ENCODE measurements at regions not wholly inside any gene's neighbourhood (a gene's known extent, or its start where the extent isn't known, plus 50 kb on each side); places are given as distances from the start of the nearest gene placed in this dataset.

DNA sequence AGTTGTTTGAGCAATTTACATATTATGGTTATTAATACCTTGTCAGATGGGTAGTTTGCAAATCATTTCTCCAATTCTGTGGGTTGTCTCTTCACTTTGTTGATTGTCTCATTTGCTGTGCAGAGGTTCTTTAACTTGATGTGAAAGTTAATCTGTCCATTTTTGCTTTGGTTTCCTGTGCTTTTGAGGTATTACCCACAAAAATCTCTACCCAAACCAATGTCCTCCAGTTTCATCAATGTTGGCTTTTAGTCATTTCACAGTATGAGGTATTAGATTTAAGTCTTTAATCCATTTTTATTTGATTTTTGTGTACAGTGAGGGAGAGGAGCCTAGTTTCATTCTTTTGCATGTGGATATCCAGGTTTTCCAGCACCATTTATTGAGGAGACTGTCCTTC lies 82.4 kb downstream of the MRPS30 start:
- Histone ChIP-seq H3K4me1 (no peaks in the 10 kb centered on the region), H3K9me3 (no peaks in the 10 kb centered on the region), H3K27me3 (no peaks in the 10 kb centered on the region), H3K36me3 (ENCODE audit: low read depth, missing control alignments) (no peaks in the 10 kb centered on the region), H3K4me3 (no peak overlapping the region), H3K27ac (no peak overlapping the region)
- no peak for DNase-seq
- intact Hi-C loops (cut with DNase I; ENCODE audit: low total_unique reads), result no loop called here
- TF ChIP-seq, protein P1, sequence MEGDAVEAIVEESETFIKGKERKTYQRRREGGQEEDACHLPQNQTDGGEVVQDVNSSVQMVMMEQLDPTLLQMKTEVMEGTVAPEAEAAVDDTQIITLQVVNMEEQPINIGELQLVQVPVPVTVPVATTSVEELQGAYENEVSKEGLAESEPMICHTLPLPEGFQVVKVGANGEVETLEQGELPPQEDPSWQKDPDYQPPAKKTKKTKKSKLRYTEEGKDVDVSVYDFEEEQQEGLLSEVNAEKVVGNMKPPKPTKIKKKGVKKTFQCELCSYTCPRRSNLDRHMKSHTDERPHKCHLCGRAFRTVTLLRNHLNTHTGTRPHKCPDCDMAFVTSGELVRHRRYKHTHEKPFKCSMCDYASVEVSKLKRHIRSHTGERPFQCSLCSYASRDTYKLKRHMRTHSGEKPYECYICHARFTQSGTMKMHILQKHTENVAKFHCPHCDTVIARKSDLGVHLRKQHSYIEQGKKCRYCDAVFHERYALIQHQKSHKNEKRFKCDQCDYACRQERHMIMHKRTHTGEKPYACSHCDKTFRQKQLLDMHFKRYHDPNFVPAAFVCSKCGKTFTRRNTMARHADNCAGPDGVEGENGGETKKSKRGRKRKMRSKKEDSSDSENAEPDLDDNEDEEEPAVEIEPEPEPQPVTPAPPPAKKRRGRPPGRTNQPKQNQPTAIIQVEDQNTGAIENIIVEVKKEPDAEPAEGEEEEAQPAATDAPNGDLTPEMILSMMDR (IDR thresholded peaks at IDR 0.05), result no peak
- TF ChIP-seq POLR2A (IDR thresholded peaks at IDR 0.05), result no peak

DNA sequence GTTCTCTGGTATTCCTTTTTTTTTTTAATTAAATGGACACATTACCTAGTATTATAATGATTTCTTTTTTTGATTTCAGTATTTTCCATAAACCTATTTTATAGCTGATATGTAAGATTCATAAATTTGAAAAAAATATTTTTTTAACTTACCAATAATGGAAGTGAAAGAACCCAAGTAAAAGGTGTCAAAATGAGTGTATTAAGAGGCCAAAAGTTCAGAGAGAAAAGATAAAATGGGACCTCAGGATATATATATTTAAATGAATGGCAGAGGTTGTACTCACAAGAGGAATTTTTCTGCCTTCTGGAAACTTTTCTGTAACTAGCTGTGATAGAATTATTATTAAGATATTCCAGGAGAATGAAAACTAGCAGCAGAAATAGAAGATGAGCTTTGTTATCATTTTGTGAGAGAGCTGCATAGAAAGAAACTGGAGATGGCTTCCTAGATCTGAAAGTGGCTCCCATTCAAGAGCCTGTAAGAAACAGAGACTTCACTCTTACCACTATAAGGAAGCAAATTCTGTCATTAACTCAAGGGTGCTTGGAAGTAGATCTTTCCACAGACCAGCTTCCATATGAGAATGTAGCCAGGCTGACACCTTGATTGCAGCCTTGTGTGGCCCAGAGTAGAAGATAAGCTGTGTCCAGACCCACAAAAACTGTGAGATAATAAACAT lies 91.7 kb downstream of the MRPS30 start:
- DNase-seq, result no peak
- Histone ChIP-seq H3K9me3 (no peaks in the 10 kb centered on the region), H3K36me3 (ENCODE audit: low read depth, missing control alignments) (no peaks in the 10 kb centered on the region), H3K4me1 (no peaks in the 10 kb centered on the region), H3K27me3 (no peaks in the 10 kb centered on the region), H3K4me3 (no peak overlapping the region), H3K27ac (no peak overlapping the region)
- TF ChIP-seq, protein P1 (IDR thresholded peaks at IDR 0.05), result no peak
- TF ChIP-seq POLR2A (IDR thresholded peaks at IDR 0.05), result no peak
- intact Hi-C loops (cut with DNase I; ENCODE audit: low total_unique reads), result no loop called here

DNA sequence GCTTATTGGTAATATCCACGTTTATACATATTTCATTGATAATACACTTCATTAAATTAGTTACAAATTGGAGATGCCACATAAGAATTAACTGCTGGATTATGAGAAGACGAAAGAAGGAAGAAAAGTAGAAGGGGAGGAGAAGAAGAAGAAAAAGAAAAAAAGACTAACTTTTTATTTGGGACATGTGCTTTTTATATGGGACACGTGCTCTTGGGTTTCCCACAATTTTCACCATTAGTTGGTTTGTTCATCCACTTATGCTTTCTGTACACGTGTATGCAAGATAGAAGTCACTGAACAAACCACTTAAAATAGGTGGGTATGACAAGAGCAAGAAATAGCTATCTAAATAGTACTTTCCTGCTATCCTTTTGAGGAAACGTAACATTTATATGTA lies 98.6 kb downstream of the MRPS30 start:
- no peak for DNase-seq
- no peaks in the 10 kb centered on the region for H3K27me3 ChIP-seq
- no peaks in the 10 kb centered on the region for H3K36me3 ChIP-seq (ENCODE audit: low read depth, missing control alignments)
- no peaks in the 10 kb centered on the region for H3K4me1 ChIP-seq
- 60 to 74% methylated on average over 5 of the region's 5 CpGs for WGBS, 2 donors
- H3K27ac ChIP-seq, result no peak overlapping the region
- intact Hi-C loops (cut with DNase I; ENCODE audit: low total_unique reads), result no loop called here
- TF ChIP-seq, protein P1 (IDR thresholded peaks at IDR 0.05), result no peak
- TF ChIP-seq POLR2A (IDR thresholded peaks at IDR 0.05), result no peak
- H3K9me3 ChIP-seq, result no peaks in the 10 kb centered on the region
- H3K4me3 ChIP-seq, result no peak overlapping the region

DNA sequence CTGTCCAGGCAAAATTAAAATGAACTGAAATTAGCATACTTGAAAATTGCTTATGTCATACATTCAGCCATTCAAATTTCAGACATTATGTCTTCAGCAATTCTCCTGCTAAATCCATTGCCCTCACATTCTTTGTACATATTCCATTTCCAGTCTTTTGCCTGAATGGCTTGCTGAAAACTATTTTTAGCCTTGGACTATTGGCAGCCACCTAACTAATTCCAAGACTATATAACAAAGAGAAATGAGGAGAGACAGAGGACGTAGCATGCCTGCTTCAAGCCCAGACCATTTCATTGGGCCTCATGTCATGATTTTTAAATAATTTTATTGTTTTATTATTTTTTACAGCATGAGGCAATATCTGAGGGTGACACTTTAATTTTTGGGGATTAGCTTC lies 100.3 kb downstream of the MRPS30 start:
- H3K36me3 ChIP-seq (ENCODE audit: low read depth, missing control alignments), result no peaks in the 10 kb centered on the region
- TF ChIP-seq, protein P1 (IDR thresholded peaks at IDR 0.05), result no peak
- no peak for TF ChIP-seq POLR2A (IDR thresholded peaks at IDR 0.05)
- 56 to 70% methylated on average over 1 of the region's 1 CpG for WGBS, 2 donors
- intact Hi-C loops (cut with DNase I; ENCODE audit: low total_unique reads), result no loop called here
- H3K4me3 ChIP-seq, result no peak overlapping the region
- H3K27me3 ChIP-seq, result no peaks in the 10 kb centered on the region
- no peaks in the 10 kb centered on the region for H3K4me1 ChIP-seq
- H3K27ac ChIP-seq, result no peak overlapping the region
- DNase-seq, result no peak
- H3K9me3 ChIP-seq, result no peaks in the 10 kb centered on the region

DNA sequence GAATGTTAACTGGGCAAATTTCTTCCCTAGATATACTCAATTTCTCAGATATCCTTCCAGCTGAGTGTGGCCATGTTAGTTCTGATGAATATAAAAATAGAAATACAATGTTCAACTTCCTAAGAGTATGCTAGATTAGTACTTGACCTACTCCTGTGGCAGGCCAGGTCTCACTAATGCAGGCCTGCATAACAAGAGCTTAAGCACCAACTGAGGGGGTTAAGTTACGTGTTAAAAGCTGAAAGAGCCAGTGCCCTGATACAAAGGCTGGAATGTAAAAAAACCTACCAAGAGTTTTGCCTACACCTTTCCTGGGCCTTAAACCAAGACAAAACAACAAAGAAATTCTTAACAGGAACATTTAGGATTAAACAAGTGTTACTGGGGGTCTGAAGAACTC lies 102.8 kb downstream of the MRPS30 start:
- intact Hi-C loops (cut with DNase I; ENCODE audit: low total_unique reads), result no loop called here
- no peak for DNase-seq
- Histone ChIP-seq H3K27ac (no peak overlapping the region), H3K36me3 (ENCODE audit: low read depth, missing control alignments) (no peaks in the 10 kb centered on the region), H3K27me3 (no peaks in the 10 kb centered on the region), H3K4me3 (no peak overlapping the region), H3K4me1 (no peaks in the 10 kb centered on the region), H3K9me3 (no peaks in the 10 kb centered on the region)
- TF ChIP-seq POLR2A (IDR thresholded peaks at IDR 0.05), result no peak
- TF ChIP-seq, protein P1 (IDR thresholded peaks at IDR 0.05), result no peak
- WGBS, 2 donors, result 80 to 90% methylated on average over 1 of the region's 1 CpG
